GM23338 (cell line): ENCODE measurements at regions not wholly inside any gene's neighbourhood (a gene's known extent, or its start where the extent isn't known, plus 50 kb on each side); places are given as distances from the start of the nearest gene placed in this dataset.

Experiments
- ATAC-seq: fragments of 200-7000 bp; cut with Tn5 transposase; 3 replicates; pipeline ENCODE4 v1.9.1; 2020
- DNase-seq: peaks from one replicate; pipeline ENCODE4 v3.0.0-alpha.2; 2015; ENCODE audit warnings: low spot score
- H2AFZ ChIP-seq: fragments of 200-600 bp; sonication (generic); 2 replicates; pipeline ENCODE4 v1.8.0; 2016; ENCODE audit warnings: antibody characterized with exemption, mild to moderate bottlenecking, moderate library complexity
- H3F3A ChIP-seq: fragments of 200-600 bp; sonication (generic); replicated peaks from 2 replicates; pipeline ENCODE4 v1.8.0; 2017; ENCODE audit warnings: antibody characterized with exemption, mixed run types, low read depth
- H3K27ac ChIP-seq: fragments of 200-600 bp; sonication (generic); 2 replicates; pipeline ENCODE4 v1.6.1; 2016; ENCODE audit warnings: low read depth
- H3K27me3 ChIP-seq: fragments of 200-600 bp; sonication (generic); 2 replicates; pipeline ENCODE4 v1.8.0; 2016; ENCODE audit warnings: mild to moderate bottlenecking, mixed run types, moderate library complexity; ENCODE audit not compliant: insufficient read depth
- H3K36me3 ChIP-seq: fragments of 200-600 bp; sonication (generic); 2 replicates; pipeline ENCODE4 v1.8.0; 2016; ENCODE audit warnings: mild to moderate bottlenecking; ENCODE audit not compliant: insufficient read depth
- H3K4me1 ChIP-seq: fragments of 200-600 bp; sonication (generic); 2 replicates; pipeline ENCODE4 v1.8.0; 2016; ENCODE audit warnings: mild to moderate bottlenecking, moderate library complexity; ENCODE audit not compliant: insufficient read depth
- H3K4me2 ChIP-seq: fragments of 200-600 bp; sonication (generic); 2 replicates; pipeline ENCODE4 v1.7.1; 2017; ENCODE audit warnings: mixed run types
- H3K4me3 ChIP-seq: fragments of 200-600 bp; sonication (generic); 2 replicates; pipeline ENCODE4 v1.6.1; 2016; ENCODE audit warnings: mixed run types
- H3K79me2 ChIP-seq: fragments of 200-600 bp; sonication (generic); replicated peaks from 2 replicates; pipeline ENCODE4 v1.8.0; 2017; ENCODE audit warnings: mild to moderate bottlenecking; ENCODE audit not compliant: insufficient read depth
- H3K9me2 ChIP-seq: fragments of 200-600 bp; sonication (generic); 2 replicates; pipeline ENCODE4 v1.8.0; 2017; ENCODE audit not compliant: insufficient read depth
- H4K20me1 ChIP-seq: fragments of 200-600 bp; sonication (generic); replicated peaks from 2 replicates; pipeline ENCODE4 v1.8.0; 2017; ENCODE audit warnings: mild to moderate bottlenecking; ENCODE audit not compliant: insufficient read depth
- H3K27ac Mint-ChIP-seq: 2 replicates; pipeline ENCODE4 v1.8.0; 2020; ENCODE audit warnings: inconsistent platforms, mild to moderate bottlenecking, moderate library complexity, mixed read lengths
- H3K27me3 Mint-ChIP-seq: 3 replicates; pipeline ENCODE4 v1.8.0; 2022; ENCODE audit warnings: low read depth, mild to moderate bottlenecking, moderate library complexity, mixed read lengths, inconsistent platforms; ENCODE audit not compliant: insufficient read depth, poor library complexity
- H3K36me3 Mint-ChIP-seq: 3 replicates; pipeline ENCODE4 v1.8.0; 2021; ENCODE audit warnings: low read depth, mild to moderate bottlenecking, inconsistent platforms, moderate library complexity, mixed read lengths
- H3K4me1 Mint-ChIP-seq: 3 replicates; pipeline ENCODE4 v1.8.0; 2020; ENCODE audit warnings: mild to moderate bottlenecking, inconsistent platforms, mixed read lengths
- H3K4me3 Mint-ChIP-seq: 3 replicates; pipeline ENCODE4 v1.8.0; 2021; ENCODE audit warnings: moderate library complexity, mild to moderate bottlenecking, inconsistent platforms, mixed read lengths
- H3K9me3 Mint-ChIP-seq: 3 replicates; pipeline ENCODE4 v1.8.0; 2020; ENCODE audit warnings: moderate library complexity, mild to moderate bottlenecking, inconsistent platforms, mixed read lengths
- CREB1 ChIP-seq: fragments of 250-450 bp; sonication (Bioruptor Pico); IDR thresholded peaks from 2 replicates; pipeline ENCODE4 v1.5.0; 2020; ENCODE audit warnings: low read depth, mild to moderate bottlenecking, moderate library complexity
- CTCF ChIP-seq, 2 experiments: fragments of 200-600 bp in 1 of 2; sonication (generic) in 1 of 2; conservative IDR thresholded peaks; 2 replicates each; pipeline versions ENCODE4 v1.5.1 to v1.6.1; 2016 to 2017; ENCODE audit warnings: antibody characterized with exemption in 2 of 2, low read depth in 2 of 2, mild to moderate bottlenecking in 2 of 2, moderate library complexity in 1 of 2
- EZH2 ChIP-seq: fragments of 200-600 bp; sonication (generic); IDR thresholded peaks from one replicate; pipeline ENCODE4 v1.8.0; 2017; ENCODE audit warnings: antibody characterized with exemption, mild to moderate bottlenecking, low read depth; ENCODE audit not compliant: unreplicated experiment
- EZH2phosphoT487 ChIP-seq: fragments of 200-600 bp; sonication (generic); IDR thresholded peaks from one replicate; pipeline ENCODE4 v1.8.1; 2018; ENCODE audit warnings: antibody characterized with exemption; ENCODE audit not compliant: unreplicated experiment
- JUNB ChIP-seq: IDR thresholded peaks from one replicate; pipeline ENCODE4 v1.6.1; 2016; ENCODE audit warnings: antibody characterized with exemption; ENCODE audit not compliant: unreplicated experiment
- NANOG ChIP-seq: IDR thresholded peaks from 2 replicates; pipeline ENCODE4 v1.6.1; 2016; ENCODE audit warnings: antibody characterized with exemption, borderline replicate concordance
- POLR2AphosphoS5 ChIP-seq: IDR thresholded peaks from 2 replicates; pipeline ENCODE4 v1.6.1; 2016; ENCODE audit warnings: antibody characterized with exemption, low read depth
- REST ChIP-seq: IDR thresholded peaks from one replicate; pipeline ENCODE4 v1.6.1; 2018; ENCODE audit warnings: antibody characterized with exemption; ENCODE audit not compliant: unreplicated experiment
- STAT1 ChIP-seq: IDR thresholded peaks from one replicate; pipeline ENCODE4 v1.6.1; 2016; ENCODE audit warnings: antibody characterized with exemption; ENCODE audit not compliant: unreplicated experiment
- ZNF114 ChIP-seq: fragments of 250-450 bp; sonication (Bioruptor Pico); IDR thresholded peaks from 2 replicates; pipeline ENCODE4 v1.5.0; 2020; ENCODE audit warnings: mild to moderate bottlenecking, moderate library complexity
- ZNF331 ChIP-seq: fragments of 250-450 bp; sonication (Bioruptor Pico); IDR thresholded peaks from 2 replicates; pipeline ENCODE4 v1.5.0; 2020; ENCODE audit warnings: low read depth, mild to moderate bottlenecking, moderate library complexity
- TF ChIP-seq, protein P1 (sequence below): fragments of 250-450 bp; sonication (Bioruptor Pico); IDR thresholded peaks from 2 replicates; pipeline ENCODE4 v1.5.0; 2020; ENCODE audit warnings: mild to moderate bottlenecking, moderate library complexity
- TF ChIP-seq, protein P2 (sequence below): IDR thresholded peaks from 2 replicates; pipeline ENCODE4 v1.6.1; 2016; ENCODE audit warnings: antibody characterized with exemption

- no peak for TF ChIP-seq JUNB
- TF ChIP-seq NANOG: no peak
- TF ChIP-seq POLR2AphosphoS5: no peak
- TF ChIP-seq, protein P1, sequence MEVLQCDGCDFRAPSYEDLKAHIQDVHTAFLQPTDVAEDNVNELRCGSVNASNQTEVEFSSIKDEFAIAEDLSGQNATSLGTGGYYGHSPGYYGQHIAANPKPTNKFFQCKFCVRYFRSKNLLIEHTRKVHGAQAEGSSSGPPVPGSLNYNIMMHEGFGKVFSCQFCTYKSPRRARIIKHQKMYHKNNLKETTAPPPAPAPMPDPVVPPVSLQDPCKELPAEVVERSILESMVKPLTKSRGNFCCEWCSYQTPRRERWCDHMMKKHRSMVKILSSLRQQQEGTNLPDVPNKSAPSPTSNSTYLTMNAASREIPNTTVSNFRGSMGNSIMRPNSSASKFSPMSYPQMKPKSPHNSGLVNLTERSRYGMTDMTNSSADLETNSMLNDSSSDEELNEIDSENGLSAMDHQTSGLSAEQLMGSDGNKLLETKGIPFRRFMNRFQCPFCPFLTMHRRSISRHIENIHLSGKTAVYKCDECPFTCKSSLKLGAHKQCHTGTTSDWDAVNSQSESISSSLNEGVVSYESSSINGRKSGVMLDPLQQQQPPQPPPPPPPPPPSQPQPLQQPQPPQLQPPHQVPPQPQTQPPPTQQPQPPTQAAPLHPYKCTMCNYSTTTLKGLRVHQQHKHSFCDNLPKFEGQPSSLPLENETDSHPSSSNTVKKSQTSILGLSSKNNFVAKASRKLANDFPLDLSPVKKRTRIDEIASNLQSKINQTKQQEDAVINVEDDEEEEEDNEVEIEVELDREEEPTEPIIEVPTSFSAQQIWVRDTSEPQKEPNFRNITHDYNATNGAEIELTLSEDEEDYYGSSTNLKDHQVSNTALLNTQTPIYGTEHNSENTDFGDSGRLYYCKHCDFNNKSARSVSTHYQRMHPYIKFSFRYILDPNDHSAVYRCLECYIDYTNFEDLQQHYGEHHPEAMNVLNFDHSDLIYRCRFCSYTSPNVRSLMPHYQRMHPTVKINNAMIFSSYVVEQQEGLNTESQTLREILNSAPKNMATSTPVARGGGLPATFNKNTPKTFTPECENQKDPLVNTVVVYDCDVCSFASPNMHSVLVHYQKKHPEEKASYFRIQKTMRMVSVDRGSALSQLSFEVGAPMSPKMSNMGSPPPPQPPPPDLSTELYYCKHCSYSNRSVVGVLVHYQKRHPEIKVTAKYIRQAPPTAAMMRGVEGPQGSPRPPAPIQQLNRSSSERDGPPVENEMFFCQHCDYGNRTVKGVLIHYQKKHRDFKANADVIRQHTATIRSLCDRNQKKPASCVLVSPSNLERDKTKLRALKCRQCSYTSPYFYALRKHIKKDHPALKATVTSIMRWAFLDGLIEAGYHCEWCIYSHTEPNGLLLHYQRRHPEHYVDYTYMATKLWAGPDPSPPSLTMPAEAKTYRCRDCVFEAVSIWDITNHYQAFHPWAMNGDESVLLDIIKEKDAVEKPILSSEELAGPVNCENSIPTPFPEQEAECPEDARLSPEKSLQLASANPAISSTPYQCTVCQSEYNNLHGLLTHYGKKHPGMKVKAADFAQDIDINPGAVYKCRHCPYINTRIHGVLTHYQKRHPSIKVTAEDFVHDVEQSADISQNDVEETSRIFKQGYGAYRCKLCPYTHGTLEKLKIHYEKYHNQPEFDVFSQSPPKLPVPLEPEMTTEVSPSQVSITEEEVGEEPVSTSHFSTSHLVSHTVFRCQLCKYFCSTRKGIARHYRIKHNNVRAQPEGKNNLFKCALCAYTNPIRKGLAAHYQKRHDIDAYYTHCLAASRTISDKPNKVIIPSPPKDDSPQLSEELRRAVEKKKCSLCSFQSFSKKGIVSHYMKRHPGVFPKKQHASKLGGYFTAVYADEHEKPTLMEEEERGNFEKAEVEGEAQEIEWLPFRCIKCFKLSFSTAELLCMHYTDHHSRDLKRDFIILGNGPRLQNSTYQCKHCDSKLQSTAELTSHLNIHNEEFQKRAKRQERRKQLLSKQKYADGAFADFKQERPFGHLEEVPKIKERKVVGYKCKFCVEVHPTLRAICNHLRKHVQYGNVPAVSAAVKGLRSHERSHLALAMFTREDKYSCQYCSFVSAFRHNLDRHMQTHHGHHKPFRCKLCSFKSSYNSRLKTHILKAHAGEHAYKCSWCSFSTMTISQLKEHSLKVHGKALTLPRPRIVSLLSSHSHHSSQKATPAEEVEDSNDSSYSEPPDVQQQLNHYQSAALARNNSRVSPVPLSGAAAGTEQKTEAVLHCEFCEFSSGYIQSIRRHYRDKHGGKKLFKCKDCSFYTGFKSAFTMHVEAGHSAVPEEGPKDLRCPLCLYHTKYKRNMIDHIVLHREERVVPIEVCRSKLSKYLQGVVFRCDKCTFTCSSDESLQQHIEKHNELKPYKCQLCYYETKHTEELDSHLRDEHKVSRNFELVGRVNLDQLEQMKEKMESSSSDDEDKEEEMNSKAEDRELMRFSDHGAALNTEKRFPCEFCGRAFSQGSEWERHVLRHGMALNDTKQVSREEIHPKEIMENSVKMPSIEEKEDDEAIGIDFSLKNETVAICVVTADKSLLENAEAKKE (CRISPR knock-in tag): no peak
- TF ChIP-seq, protein P2, sequence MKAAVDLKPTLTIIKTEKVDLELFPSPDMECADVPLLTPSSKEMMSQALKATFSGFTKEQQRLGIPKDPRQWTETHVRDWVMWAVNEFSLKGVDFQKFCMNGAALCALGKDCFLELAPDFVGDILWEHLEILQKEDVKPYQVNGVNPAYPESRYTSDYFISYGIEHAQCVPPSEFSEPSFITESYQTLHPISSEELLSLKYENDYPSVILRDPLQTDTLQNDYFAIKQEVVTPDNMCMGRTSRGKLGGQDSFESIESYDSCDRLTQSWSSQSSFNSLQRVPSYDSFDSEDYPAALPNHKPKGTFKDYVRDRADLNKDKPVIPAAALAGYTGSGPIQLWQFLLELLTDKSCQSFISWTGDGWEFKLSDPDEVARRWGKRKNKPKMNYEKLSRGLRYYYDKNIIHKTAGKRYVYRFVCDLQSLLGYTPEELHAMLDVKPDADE: no peak
- TF ChIP-seq EZH2phosphoT487: no peak
- TF ChIP-seq REST: no peak
- no peak for TF ChIP-seq STAT1
- no peak for TF ChIP-seq CTCF (conservative IDR thresholded peaks at IDR 0.05; ENCODE audit: low read depth in 2 of 2)
- no peak for TF ChIP-seq EZH2
- TF ChIP-seq ZNF114 (CRISPR knock-in tag): no peak
- no peak for TF ChIP-seq CREB1 (CRISPR knock-in tag)
- TF ChIP-seq ZNF331 (CRISPR knock-in tag): no peak
- DNase-seq: no peak
- Histone ChIP-seq H3K27ac (no peak overlapping the region), H3K9me2 (no peaks in the 10 kb centered on the region; the same call in 1 of the 2 replicates), H3K4me3 (no peak overlapping the region), H3K79me2 (no peaks in the 10 kb centered on the region), H3K4me1 (peaks cover 10% of the 10 kb centered on the region; the same call in 1 of the 2 replicates), H3K4me2 (no peak overlapping the region), H4K20me1 (no peaks in the 10 kb centered on the region; the same call in 1 of the 2 replicates), H3K27me3 (no peaks in the 10 kb centered on the region), H3F3A (no peaks in the 10 kb centered on the region), H2AFZ (no peak overlapping the region), H3K36me3 (no peaks in the 10 kb centered on the region)
- Mint-ChIP-seq H3K9me3 (no peaks in the 10 kb centered on the region; the same call in 2 of the 3 replicates), H3K27me3 (no peaks in the 10 kb centered on the region), H3K27ac (no peak overlapping the region), H3K36me3 (no peaks in the 10 kb centered on the region; the same call in 2 of the 3 replicates), H3K4me3 (no peak overlapping the region), H3K4me1 (peaks cover 13% of the 10 kb centered on the region)
- ATAC-seq: no peak
Observed at GRCh38 chr1:14285238-14285637, 313.2 kb upstream of the KAZN start.
